AG04449 (cell line): ENCODE measurements at regions not wholly inside any gene's neighbourhood (a gene's known extent, or its start where the extent isn't known, plus 50 kb on each side); places are given as distances from the start of the nearest gene placed in this dataset.
"Not testable (repeated sequence)": the region's sequence is repeated elsewhere in the genome, so short reads cannot be mapped to it uniquely, and the experiment has no call there.

Experiments used
- CTCF ChIA-PET: fragments of 350-600 bp; formaldehyde crosslinking; extraction: SDS; loops from one replicate; lab custom pipeline; 2021; ENCODE audit warnings: antibody characterized with exemption; lab: Yijun Ruan, JAX
- POLR2A ChIA-PET: fragments of 400-600, 350-600 bp; formaldehyde crosslinking; extraction: SDS; loops from one replicate; lab custom pipeline; 2020; ENCODE audit warnings: antibody characterized with exemption, inconsistent platforms; lab: Yijun Ruan, JAX
- DNase-seq: peaks from one replicate; pipeline ENCODE4 v3.0.0-alpha.2; 2010; ENCODE audit warnings: low read depth, low spot score
- H3K4me3 ChIP-seq: 2 replicates; pipeline ENCODE4 v1.5.1; 2011; ENCODE audit warnings: low read depth, mild to moderate bottlenecking, control low read depth, low read length
- TF ChIP-seq, protein P1 (sequence below): IDR thresholded peaks from one replicate; pipeline ENCODE4 v1.5.1; 2011; ENCODE audit warnings: mild to moderate bottlenecking, moderate library complexity, low read length, control low read depth, inconsistent platforms; ENCODE audit not compliant: insufficient read depth; ENCODE audit errors: missing control alignments

DNA sequence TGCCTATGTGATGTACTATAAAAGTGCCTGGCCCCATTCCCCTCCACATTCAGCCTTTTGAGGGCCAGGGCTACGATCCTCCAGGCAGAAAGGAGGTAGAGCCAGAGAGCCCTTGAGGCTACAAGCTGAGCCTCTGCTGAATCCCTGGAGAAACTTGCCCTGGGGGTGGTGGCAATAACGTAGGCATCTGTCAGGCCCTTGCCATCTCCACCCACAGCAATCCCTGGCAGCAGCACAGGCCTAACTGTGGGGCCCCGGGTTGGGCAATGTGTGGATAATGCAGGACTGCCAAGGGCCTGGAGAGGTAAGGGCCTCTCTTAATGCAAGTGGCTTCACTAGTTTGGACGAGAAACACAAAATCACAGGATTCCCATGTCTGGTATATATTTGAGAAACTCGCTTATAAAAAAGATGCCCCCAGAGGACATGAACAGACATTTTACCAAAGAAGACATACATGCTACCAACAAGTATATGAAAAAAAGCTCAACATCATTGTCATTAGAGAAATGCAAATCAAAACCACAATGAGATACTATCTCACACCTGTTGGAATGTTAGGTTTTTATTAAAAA is 99.0 kb downstream of the QRSL1 start:
- ChIA-PET POLR2A (no interaction called here), CTCF (no interaction called here)
- DNase-seq = no peak

DNA sequence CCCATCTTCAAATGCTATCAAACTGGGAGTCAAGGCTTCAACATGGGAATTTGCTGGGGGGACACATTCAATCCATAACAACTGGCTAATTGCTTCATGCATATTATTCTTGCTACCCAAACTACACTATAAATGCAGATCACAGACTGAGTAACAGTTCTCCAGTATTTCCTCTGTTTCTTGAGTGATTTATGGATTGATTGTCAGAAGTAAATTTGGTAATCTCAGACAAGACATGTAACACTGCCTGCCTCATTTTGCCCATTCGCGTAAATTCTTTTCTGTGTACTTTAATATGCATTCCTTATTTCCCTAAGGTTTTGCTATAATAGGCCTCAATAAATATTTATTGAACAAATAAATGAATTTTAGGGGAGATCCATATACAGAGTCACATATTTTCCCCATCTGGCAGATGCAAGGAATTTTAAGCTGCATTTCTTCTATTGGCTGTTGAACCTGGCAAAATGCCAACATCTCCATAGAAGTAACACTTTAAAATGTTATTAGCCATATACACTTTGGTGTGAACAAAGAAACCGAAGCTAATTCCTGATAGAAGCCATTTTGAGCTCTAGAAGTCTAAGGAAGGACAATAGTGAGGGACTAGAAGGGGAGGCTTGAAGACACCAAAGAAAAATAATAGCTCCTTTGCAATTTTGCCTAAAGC is 98.2 kb downstream of the QRSL1 start:
- no peak overlapping the region for H3K4me3 ChIP-seq
- ChIA-PET POLR2A (no interaction called here), CTCF (no interaction called here)
- no peak for DNase-seq
- TF ChIP-seq, protein P1, sequence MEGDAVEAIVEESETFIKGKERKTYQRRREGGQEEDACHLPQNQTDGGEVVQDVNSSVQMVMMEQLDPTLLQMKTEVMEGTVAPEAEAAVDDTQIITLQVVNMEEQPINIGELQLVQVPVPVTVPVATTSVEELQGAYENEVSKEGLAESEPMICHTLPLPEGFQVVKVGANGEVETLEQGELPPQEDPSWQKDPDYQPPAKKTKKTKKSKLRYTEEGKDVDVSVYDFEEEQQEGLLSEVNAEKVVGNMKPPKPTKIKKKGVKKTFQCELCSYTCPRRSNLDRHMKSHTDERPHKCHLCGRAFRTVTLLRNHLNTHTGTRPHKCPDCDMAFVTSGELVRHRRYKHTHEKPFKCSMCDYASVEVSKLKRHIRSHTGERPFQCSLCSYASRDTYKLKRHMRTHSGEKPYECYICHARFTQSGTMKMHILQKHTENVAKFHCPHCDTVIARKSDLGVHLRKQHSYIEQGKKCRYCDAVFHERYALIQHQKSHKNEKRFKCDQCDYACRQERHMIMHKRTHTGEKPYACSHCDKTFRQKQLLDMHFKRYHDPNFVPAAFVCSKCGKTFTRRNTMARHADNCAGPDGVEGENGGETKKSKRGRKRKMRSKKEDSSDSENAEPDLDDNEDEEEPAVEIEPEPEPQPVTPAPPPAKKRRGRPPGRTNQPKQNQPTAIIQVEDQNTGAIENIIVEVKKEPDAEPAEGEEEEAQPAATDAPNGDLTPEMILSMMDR = no peak

More for the DNA sequence above, 99.0 kb downstream of the QRSL1 start:
- H3K4me3 ChIP-seq = no peak overlapping the region
- TF ChIP-seq, protein P1 = no peak

DNA sequence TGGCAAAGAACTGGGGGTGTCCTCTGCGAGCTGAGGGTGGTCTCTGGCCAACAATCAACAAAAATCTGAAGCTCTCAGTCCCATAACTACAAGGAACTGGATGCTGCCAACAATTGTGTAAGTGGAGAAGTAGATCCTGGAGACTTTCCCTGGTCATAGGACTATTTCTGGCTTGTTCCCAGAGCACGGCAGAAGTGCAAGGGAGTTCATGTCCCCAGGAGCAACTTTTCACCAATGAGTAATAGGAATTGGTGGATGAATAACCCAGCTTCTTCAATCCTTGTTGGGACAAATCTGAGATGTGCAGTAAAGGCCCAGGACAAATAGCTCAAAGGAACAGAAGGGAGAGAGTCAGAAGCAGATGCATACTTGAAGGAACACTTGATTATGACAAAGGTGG is 95.5 kb downstream of the QRSL1 start:
- POLR2A ChIA-PET = no interaction called here
- H3K4me3 ChIP-seq = no peak overlapping the region
- CTCF ChIA-PET = no interaction called here
- TF ChIP-seq, protein P1 = no peak
- no peak for DNase-seq

DNA sequence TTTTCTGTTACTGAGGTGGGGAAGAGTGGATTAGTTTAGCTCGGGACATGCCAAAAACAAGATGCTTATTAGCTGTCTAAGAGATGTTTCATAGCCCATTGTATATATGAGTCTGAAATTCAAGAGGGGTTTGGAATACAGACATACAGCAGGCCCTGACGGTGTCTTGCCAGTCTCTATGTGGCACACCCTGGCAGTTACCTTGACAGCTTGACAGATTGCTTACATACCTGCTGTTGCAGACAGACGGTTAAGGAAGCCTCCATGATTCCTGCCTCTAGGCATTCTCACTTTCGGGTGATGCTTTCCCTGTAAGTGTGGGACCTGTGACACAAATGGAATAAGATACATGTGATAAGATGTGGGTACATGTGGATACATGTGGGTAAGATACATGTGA is 95.0 kb downstream of the QRSL1 start:
- TF ChIP-seq, protein P1 = no peak
- no peak for DNase-seq
- POLR2A ChIA-PET = no interaction called here
- H3K4me3 ChIP-seq = no peak overlapping the region
- CTCF ChIA-PET = no interaction called here

DNA sequence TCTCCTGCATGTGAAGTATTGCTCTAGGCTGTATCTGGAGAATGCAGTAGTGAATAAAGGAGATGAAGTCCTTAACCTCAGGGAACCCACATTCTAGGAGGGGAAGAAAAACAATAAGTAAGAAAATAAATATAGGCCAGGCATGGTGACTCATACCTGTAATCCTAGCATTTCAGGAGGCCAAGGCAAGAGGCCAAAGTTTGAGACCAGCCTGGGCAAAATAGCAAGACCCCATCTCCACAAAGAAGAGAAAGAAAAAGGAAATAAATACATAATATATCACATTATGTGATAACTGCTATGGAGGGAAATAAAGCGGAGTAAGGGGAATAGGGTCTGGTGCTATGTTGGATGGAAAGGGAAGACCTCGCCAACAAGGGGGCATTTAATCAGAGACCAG is 94.0 kb downstream of the QRSL1 start:
- H3K4me3 ChIP-seq, POLR2A ChIA-PET, CTCF ChIA-PET, DNase-seq: not testable (repeated sequence)

DNA sequence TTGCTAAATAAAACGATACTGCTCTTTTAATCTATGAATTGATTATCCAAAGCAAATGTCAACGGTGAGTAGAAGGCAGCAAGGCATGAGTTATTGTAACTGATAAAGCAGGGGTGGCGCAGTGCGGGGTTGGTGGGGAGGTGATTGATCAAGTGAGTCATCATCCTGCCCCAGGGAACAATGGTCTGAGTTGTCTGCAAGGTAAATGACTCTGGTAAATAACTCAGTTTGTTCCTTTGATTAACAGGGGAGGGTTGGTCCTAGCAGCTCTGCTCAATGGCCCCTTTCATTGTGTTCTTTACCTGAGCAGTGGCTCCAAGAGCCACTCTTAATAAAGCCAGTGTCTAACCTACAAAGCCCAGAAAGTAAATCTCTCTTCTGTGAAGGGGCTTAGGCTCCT is 91.8 kb downstream of the QRSL1 start:
- CTCF ChIA-PET, H3K4me3 ChIP-seq, POLR2A ChIA-PET, DNase-seq: not testable (repeated sequence)
